Caco-2 (cell line): ENCODE measurements at regions not wholly inside any gene's neighbourhood (a gene's known extent, or its start where the extent isn't known, plus 50 kb on each side); places are given as distances from the start of the nearest gene placed in this dataset.

ENCODE experiments used
- BruUV-seq: library from RNA; stranded (reverse); fragments of 400-500 nt; replicated peaks from 2 replicates; lab custom pipeline; 2021; lab: Mats Ljungman, UMichigan
- CTCF ChIA-PET: fragments of 300-600 bp; sonication (Branson Sonifier 250); formaldehyde crosslinking; loops from one replicate; lab custom pipeline; 2022; ENCODE audit warnings: antibody characterized with exemption; lab: Charles Lee
- POLR2A ChIA-PET: fragments of 300-600 bp; sonication (Branson Sonifier 250); formaldehyde crosslinking; loops from one replicate; lab custom pipeline; 2022; ENCODE audit warnings: antibody characterized with exemption; lab: Charles Lee
- DNase-seq, 2 experiments: peaks; one replicate each; pipeline versions ENCODE4 v3.0.0 to v3.0.0-alpha.2; 2020 to 2022
- H3K27me3 ChIP-seq: replicated peaks from 2 replicates; pipeline ENCODE4 v1.6.0; 2011; ENCODE audit warnings: low read length; ENCODE audit not compliant: control insufficient read depth, insufficient read depth
- H3K36me3 ChIP-seq: 2 replicates; pipeline ENCODE4 v1.5.1; 2011; ENCODE audit warnings: low read length; ENCODE audit not compliant: control insufficient read depth, insufficient read depth
- H3K4me1 ChIP-seq: fragments of 250-450 bp; sonication (Bioruptor Pico); 2 replicates; pipeline ENCODE4 v1.5.1; 2020; ENCODE audit warnings: mild to moderate bottlenecking
- H3K4me3 ChIP-seq: 2 replicates; pipeline ENCODE4 v1.5.1; 2011; ENCODE audit warnings: low read depth, mild to moderate bottlenecking, control low read depth, low read length
- H3K9me3 ChIP-seq: fragments of 250-450 bp; sonication (Bioruptor Pico); 2 replicates; pipeline ENCODE4 v1.5.1; 2020; ENCODE audit warnings: mild to moderate bottlenecking, moderate library complexity
- H3K27ac Mint-ChIP-seq: one replicate; pipeline ENCODE4 v1.8.0; 2022; ENCODE audit warnings: mixed read lengths; ENCODE audit not compliant: unreplicated experiment
- H3K27me3 Mint-ChIP-seq: one replicate; pipeline ENCODE4 v1.8.0; 2022; ENCODE audit warnings: mixed read lengths; ENCODE audit not compliant: insufficient read depth, unreplicated experiment
- H3K36me3 Mint-ChIP-seq: one replicate; pipeline ENCODE4 v1.8.0; 2022; ENCODE audit warnings: mild to moderate bottlenecking, mixed read lengths; ENCODE audit not compliant: insufficient read depth, unreplicated experiment
- H3K4me1 Mint-ChIP-seq: one replicate; pipeline ENCODE4 v1.8.0; 2022; ENCODE audit warnings: low read depth, mixed read lengths; ENCODE audit not compliant: unreplicated experiment
- H3K4me3 Mint-ChIP-seq: one replicate; pipeline ENCODE4 v1.8.0; 2022; ENCODE audit warnings: mild to moderate bottlenecking, moderate library complexity, mixed read lengths; ENCODE audit not compliant: unreplicated experiment
- H3K9me3 Mint-ChIP-seq: one replicate; pipeline ENCODE4 v1.8.0; 2022; ENCODE audit warnings: mixed read lengths; ENCODE audit not compliant: unreplicated experiment
- CTCF ChIP-seq, 2 experiments: fragments of 200-600 bp in 1 of 2; IDR thresholded peaks; 1 replicate in 1 of 2; 2 replicates in 1 of 2; pipeline versions ENCODE4 v1.5.1 to v1.8.0; 2011 to 2022; ENCODE audit warnings: antibody characterized with exemption in 1 of 2, control low read depth in 1 of 2, inconsistent platforms in 1 of 2, low read depth in 1 of 2, low read length in 1 of 2, mild to moderate bottlenecking in 1 of 2, moderate library complexity in 1 of 2; ENCODE audit not compliant: insufficient read depth in 1 of 2, severe bottlenecking in 1 of 2, unreplicated experiment in 1 of 2
- intact Hi-C: fragments of 100-400 bp; cut with micrococcal nuclease; formaldehyde crosslinking; loops from one replicate; pipeline ENCODE4 v1.10.0; 2022; ENCODE audit not compliant: unreplicated experiment

GRCh38 chr1:112285316-112285715 is 110.7 kb upstream of the CTTNBP2NL start:
- intact Hi-C loops, result no loop called here
- no peaks in the 10 kb centered on the region for H3K27me3 ChIP-seq
- H3K4me3 Mint-ChIP-seq, result no peak overlapping the region
- ChIA-PET POLR2A (no interaction called here), CTCF (no interaction called here)
- no peak overlapping the region for H3K4me3 ChIP-seq
- no peaks in the 10 kb centered on the region for H3K4me1 ChIP-seq
- TF ChIP-seq CTCF (IDR thresholded peaks at IDR 0.05; ENCODE audit: insufficient read depth in 1 of 2, low read depth in 1 of 2, low read length in 1 of 2, severe bottlenecking in 1 of 2, unreplicated experiment in 1 of 2), result no peak
- H3K27ac Mint-ChIP-seq, result no peak overlapping the region
- no TSS peak for BruUV-seq
- no peaks in the 10 kb centered on the region for H3K36me3 ChIP-seq
- no peaks in the 10 kb centered on the region for H3K9me3 ChIP-seq
- no peaks in the 10 kb centered on the region for H3K36me3 Mint-ChIP-seq
- no peaks in the 10 kb centered on the region for H3K4me1 Mint-ChIP-seq
- peaks cover 16% of the 10 kb centered on the region for H3K27me3 Mint-ChIP-seq
- no peak for DNase-seq
- no peaks in the 10 kb centered on the region for H3K9me3 Mint-ChIP-seq

GRCh38 chr1:112285746-112286145 is 110.3 kb upstream of the CTTNBP2NL start:
- ChIA-PET CTCF (no interaction called here), POLR2A (no interaction called here)
- Histone ChIP-seq H3K36me3 (no peaks in the 10 kb centered on the region), H3K9me3 (no peaks in the 10 kb centered on the region), H3K4me1 (no peaks in the 10 kb centered on the region), H3K4me3 (no peak overlapping the region), H3K27me3 (no peaks in the 10 kb centered on the region)
- Mint-ChIP-seq H3K36me3 (no peaks in the 10 kb centered on the region), H3K27ac (no peak overlapping the region), H3K4me3 (no peak overlapping the region), H3K9me3 (no peaks in the 10 kb centered on the region), H3K27me3 (peaks cover 16% of the 10 kb centered on the region), H3K4me1 (no peaks in the 10 kb centered on the region)
- BruUV-seq, result no TSS peak
- no peak for TF ChIP-seq CTCF (IDR thresholded peaks at IDR 0.05; ENCODE audit: insufficient read depth in 1 of 2, low read depth in 1 of 2, low read length in 1 of 2, severe bottlenecking in 1 of 2, unreplicated experiment in 1 of 2)
- DNase-seq, result no peak
- intact Hi-C loops, result no loop called here

- H3K36me3 ChIP-seq, result no peaks in the 10 kb centered on the region
- DNase-seq, result no peak
- H3K27me3 ChIP-seq, result no peaks in the 10 kb centered on the region
- POLR2A ChIA-PET, result no interaction called here
- Mint-ChIP-seq H3K36me3 (no peaks in the 10 kb centered on the region), H3K4me3 (no peak overlapping the region), H3K9me3 (no peaks in the 10 kb centered on the region), H3K27me3 (peaks cover 5% of the 10 kb centered on the region), H3K4me1 (no peaks in the 10 kb centered on the region), H3K27ac (no peak overlapping the region)
- no peaks in the 10 kb centered on the region for H3K4me1 ChIP-seq
- intact Hi-C loops, result loop anchor here (5.0 kb wide), 1 partner anchor 40 kb away; no protein-coding TSS in a partner anchor
- H3K9me3 ChIP-seq, result no peaks in the 10 kb centered on the region
- no peak for TF ChIP-seq CTCF (IDR thresholded peaks at IDR 0.05; ENCODE audit: insufficient read depth in 1 of 2, low read depth in 1 of 2, low read length in 1 of 2, severe bottlenecking in 1 of 2, unreplicated experiment in 1 of 2)
- no peak overlapping the region for H3K4me3 ChIP-seq
- no TSS peak for BruUV-seq
- CTCF ChIA-PET, result no interaction called here
These were observed 99.1 kb upstream of the CTTNBP2NL start for GRCh38 chr1:112296908-112297307.
